HepG2 (cell line): ENCODE measurements at regions not wholly inside any gene's neighbourhood (a gene's known extent, or its start where the extent isn't known, plus 50 kb on each side); places are given as distances from the start of the nearest gene placed in this dataset.

ENCODE experiments used
- ATAC-seq: fragments of 200-7000 bp; cut with Tn5 transposase; 3 replicates; pipeline ENCODE4 v1.9.1; 2020; ENCODE audit warnings: mild to moderate bottlenecking, moderate library complexity
- BruUV-seq: library from RNA; stranded (reverse); fragments of 400-500 nt; replicated peaks from 2 replicates; lab custom pipeline; 2021; lab: Mats Ljungman, UMichigan
- CTCF ChIA-PET: fragments of 300-600 bp; formaldehyde crosslinking; extraction: SDS; loops from one replicate; lab custom pipeline; 2021; ENCODE audit warnings: low total read pairs, inconsistent platforms, low intra/inter-chr PET ratio; lab: Yijun Ruan, JAX
- POLR2A ChIA-PET: fragments of 350-600 bp; sonication (Branson Sonifier 250); formaldehyde crosslinking; loops from one replicate; lab custom pipeline; 2020; ENCODE audit warnings: antibody characterized with exemption, inconsistent platforms; lab: Yijun Ruan, JAX
- DNase-seq: peaks from one replicate; pipeline ENCODE4 v3.0.0-alpha.2; 2015; ENCODE audit warnings: low spot score
- FAIRE-seq: peaks from 3 replicates; lab custom pipeline; 2011; peaks lifted over from hg19 to GRCh38; lab: Jason Lieb, UNC
- H2AFZ ChIP-seq: one replicate; pipeline ENCODE4 v1.6.1; 2011; ENCODE audit warnings: low read length, inconsistent platforms
- H3K27ac ChIP-seq: fragments of 300-600 bp; 3 replicates; pipeline ENCODE4 v1.8.0; 2011; ENCODE audit warnings: mixed run types, mild to moderate bottlenecking, mixed read lengths, low read length, inconsistent platforms; ENCODE audit not compliant: insufficient read depth; ENCODE audit errors: extremely low read length
- H3K27me3 ChIP-seq, 2 experiments: fragments of 200-600 bp in 1 of 2; 2 replicates in 1 of 2; 3 replicates in 1 of 2; pipeline versions ENCODE4 v1.6.0 to v1.8.0; 2011; ENCODE audit warnings: low read length in 2 of 2, mild to moderate bottlenecking in 2 of 2, moderate library complexity in 2 of 2, inconsistent platforms in 1 of 2; ENCODE audit not compliant: insufficient read depth in 2 of 2, control insufficient read depth in 1 of 2
- H3K36me3 ChIP-seq, 2 experiments: fragments of 200-600 bp in 1 of 2; replicated peaks in 1 of 2; 2 replicates in 1 of 2; 3 replicates in 1 of 2; pipeline versions ENCODE4 v1.5.1 to v1.8.0; 2011; ENCODE audit warnings: low read length in 2 of 2, inconsistent platforms in 1 of 2; ENCODE audit not compliant: insufficient read depth in 2 of 2, control insufficient read depth in 1 of 2
- H3K4me1 ChIP-seq: 2 replicates; pipeline ENCODE4 v1.5.1; 2012; ENCODE audit warnings: low read length, inconsistent platforms; ENCODE audit not compliant: insufficient read depth
- H3K4me2 ChIP-seq: 2 replicates; pipeline ENCODE4 v1.6.0; 2011; ENCODE audit warnings: low read depth, low read length, inconsistent platforms
- H3K4me3 ChIP-seq, 3 experiments: fragments of 200-600 bp in 1 of 3; sonication (generic), shearing (Covaris generic) in 1 of 3; replicated peaks in 1 of 3; 2 replicates each; pipeline ENCODE4 v1.5.1; 2011 to 2016; ENCODE audit warnings: low read length in 3 of 3, inconsistent platforms in 2 of 3, low read depth in 2 of 3, mild to moderate bottlenecking in 2 of 3, control low read depth in 1 of 3, mixed read lengths in 1 of 3; ENCODE audit not compliant: insufficient read depth in 1 of 3
- H3K79me2 ChIP-seq: one replicate; pipeline ENCODE4 v1.6.1; 2011; ENCODE audit warnings: low read length, inconsistent platforms; ENCODE audit not compliant: insufficient read depth
- H3K9ac ChIP-seq: 2 replicates; pipeline ENCODE4 v1.6.0; 2011; ENCODE audit warnings: mild to moderate bottlenecking, low read depth, low read length, inconsistent platforms; ENCODE audit not compliant: insufficient read depth
- H3K9me3 ChIP-seq: 2 replicates; pipeline ENCODE4 v1.5.1; 2012; ENCODE audit warnings: mild to moderate bottlenecking, low read length
- H4K20me1 ChIP-seq: 2 replicates; pipeline ENCODE4 v1.6.0; 2011; ENCODE audit warnings: inconsistent platforms, mild to moderate bottlenecking, low read length, moderate library complexity; ENCODE audit not compliant: insufficient read depth
- ATRX ChIP-seq: sonication (generic); formaldehyde crosslinking; IDR thresholded peaks from 2 replicates; pipeline ENCODE4 v1.4.0; 2020; ENCODE audit warnings: missing genetic modification reagents, borderline replicate concordance
- CREB1 ChIP-seq, 2 experiments: fragments of 450-650 bp in 1 of 2; IDR thresholded peaks; 2 replicates each; pipeline ENCODE4 v1.6.1; 2016 to 2017; ENCODE audit warnings: control low read depth in 1 of 2, mild to moderate bottlenecking in 1 of 2, missing compliant biosample characterization in 1 of 2, missing genetic modification characterization in 1 of 2
- CSRNP2 ChIP-seq: sonication (generic); formaldehyde crosslinking; conservative IDR thresholded peaks from 2 replicates; pipeline ENCODE4 v1.8.0; 2022; ENCODE audit warnings: low read depth, missing genetic modification reagents
- GABPA ChIP-seq, 2 experiments: IDR thresholded peaks; 2 replicates each; pipeline ENCODE4 v1.6.1; 2011 to 2016; ENCODE audit warnings: low read depth in 2 of 2, low read length in 1 of 2, missing biosample characterization in 1 of 2, missing genetic modification characterization in 1 of 2
- JDP2 ChIP-seq: sonication (generic); formaldehyde crosslinking; IDR thresholded peaks from 2 replicates; pipeline ENCODE4 v1.8.1; 2022; ENCODE audit warnings: missing genetic modification reagents, borderline replicate concordance
- MAX ChIP-seq: IDR thresholded peaks from 2 replicates; pipeline ENCODE4 v1.6.1; 2012; ENCODE audit warnings: inconsistent platforms
- RBM39 ChIP-seq: fragments of 200-400 bp; formaldehyde crosslinking; IDR thresholded peaks from one replicate; pipeline ENCODE4 v1.6.1; 2018; ENCODE audit warnings: antibody characterized with exemption, mild to moderate bottlenecking, low read depth, low read length; ENCODE audit not compliant: poor library complexity, severe bottlenecking
- SOX5 ChIP-seq: IDR thresholded peaks from 2 replicates; pipeline ENCODE4 v1.6.1; 2016; ENCODE audit warnings: borderline replicate concordance
- TBP ChIP-seq: sonication (generic); formaldehyde crosslinking; IDR thresholded peaks from 2 replicates; pipeline ENCODE4 v1.5.0; 2020; ENCODE audit warnings: missing genetic modification reagents
- TOPORS ChIP-seq: sonication (generic); formaldehyde crosslinking; IDR thresholded peaks from 2 replicates; pipeline ENCODE4 v1.8.0; 2023; ENCODE audit warnings: mild to moderate bottlenecking, missing genetic modification reagents
- ZFP36L1 ChIP-seq: sonication (generic); formaldehyde crosslinking; IDR thresholded peaks from 2 replicates; pipeline ENCODE4 v1.8.0; 2022; ENCODE audit warnings: mild to moderate bottlenecking, missing genetic modification reagents, moderate library complexity
- ZIK1 ChIP-seq: sonication (generic); formaldehyde crosslinking; IDR thresholded peaks from 2 replicates; pipeline ENCODE4 v1.5.0; 2020; ENCODE audit warnings: mild to moderate bottlenecking, low read depth, missing genetic modification reagents, borderline replicate concordance
- ZNF230 ChIP-seq: sonication (generic); formaldehyde crosslinking; IDR thresholded peaks from 2 replicates; pipeline ENCODE4 v1.4.0; 2020; ENCODE audit warnings: mild to moderate bottlenecking, missing genetic modification reagents
- ZNF24 ChIP-seq: fragments of 450-650 bp; IDR thresholded peaks from 2 replicates; pipeline ENCODE4 v1.6.1; 2017; ENCODE audit warnings: antibody characterized with exemption, mild to moderate bottlenecking
- ZNF256 ChIP-seq: sonication (generic); formaldehyde crosslinking; conservative IDR thresholded peaks from 2 replicates; pipeline ENCODE4 v1.4.0; 2020; ENCODE audit warnings: missing genetic modification reagents
- ZNF546 ChIP-seq: sonication (generic); formaldehyde crosslinking; conservative IDR thresholded peaks from 2 replicates; pipeline ENCODE4 v1.8.1; 2023; ENCODE audit warnings: mild to moderate bottlenecking, missing genetic modification reagents
- ZNF567 ChIP-seq: sonication (generic); formaldehyde crosslinking; IDR thresholded peaks from 2 replicates; pipeline ENCODE4 v1.8.1; 2023; ENCODE audit warnings: mild to moderate bottlenecking, missing genetic modification reagents, borderline replicate concordance
- ZNF570 ChIP-seq: sonication (generic); formaldehyde crosslinking; IDR thresholded peaks from 2 replicates; pipeline ENCODE4 v1.4.0; 2020; ENCODE audit warnings: mild to moderate bottlenecking, missing genetic modification reagents, borderline replicate concordance
- ZNF597 ChIP-seq: sonication (generic); formaldehyde crosslinking; IDR thresholded peaks from 2 replicates; pipeline ENCODE4 v1.5.0; 2020; ENCODE audit warnings: missing genetic modification reagents
- ZNF616 ChIP-seq: sonication (generic); formaldehyde crosslinking; IDR thresholded peaks from 2 replicates; pipeline ENCODE4 v1.5.0; 2020; ENCODE audit warnings: low read depth, mild to moderate bottlenecking, missing genetic modification reagents
- WGBS: methylation state at CpG from one replicate; pipeline ENCODE4 v1.1.6; 2017; ENCODE audit warnings: low lambda C conversion rate; 5-methylcytosine and 5-hydroxymethylcytosine counted together
- in situ Hi-C: cut with HindIII; loops from 2 replicates; pipeline ENCODE4 v1.10.0; 2017; ENCODE audit warnings: low pct_unique_long_range_greater_than_20kb; ENCODE audit not compliant: extremely low pct_ligation_motif_present
- intact Hi-C: fragments of 100-400 bp; cut with micrococcal nuclease; formaldehyde crosslinking; loops from one replicate; pipeline ENCODE4 v1.10.0; 2022; ENCODE audit not compliant: unreplicated experiment
- TF ChIP-seq, protein P1 (sequence below): sonication (generic); formaldehyde crosslinking; IDR thresholded peaks from 2 replicates; pipeline ENCODE4 v1.5.1; 2020; ENCODE audit warnings: missing genetic modification reagents, mild to moderate bottlenecking, borderline replicate concordance

DNA sequence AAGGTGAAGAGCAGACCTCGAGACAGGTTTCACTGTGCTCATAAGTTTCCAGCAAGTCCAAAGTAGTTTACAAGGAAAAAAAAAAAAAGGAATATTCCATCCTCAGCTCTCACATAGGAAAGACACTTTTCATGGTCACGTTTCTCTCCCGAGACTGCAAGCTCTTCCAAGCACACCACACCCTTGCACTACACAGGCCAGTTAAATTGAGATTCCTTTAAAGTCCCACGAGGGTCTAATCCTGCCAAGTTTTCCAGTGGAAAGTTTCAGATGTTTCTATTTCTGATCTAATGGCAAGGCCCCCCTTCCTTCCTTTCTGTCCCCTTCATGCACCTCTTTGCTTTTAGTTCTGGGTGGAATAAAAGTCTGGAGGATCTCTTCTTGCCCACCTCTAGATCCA, 67.9 kb upstream of the PCDH19 start (continued):
- no peak for TF ChIP-seq ZFP36L1 (CRISPR knock-in tag)
- TF ChIP-seq CSRNP2 (CRISPR knock-in tag): no peak
- no peak for TF ChIP-seq MAX

DNA sequence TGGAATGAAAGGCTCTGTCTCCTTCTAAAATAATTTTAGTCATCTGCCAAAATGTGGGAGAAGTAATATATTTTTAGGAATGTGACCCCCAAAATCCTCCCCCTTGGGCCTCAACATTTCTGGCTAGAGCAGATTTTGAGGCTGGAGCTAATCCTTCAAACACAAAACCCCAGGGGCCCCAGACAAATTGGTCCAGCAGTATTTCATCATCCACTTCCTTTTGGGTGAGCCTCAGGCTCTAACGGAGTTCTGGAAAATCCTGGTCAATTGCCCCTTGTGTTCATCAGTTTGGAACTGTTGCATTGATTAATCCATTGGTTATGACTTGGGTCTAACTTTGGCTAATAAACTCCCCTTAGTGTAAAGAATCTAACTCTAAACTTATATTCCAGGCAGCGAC, 67.4 kb upstream of the PCDH19 start:
- FAIRE-seq (no peak), ATAC-seq (no peak), DNase-seq (no peak)
- H4K20me1 ChIP-seq: no peaks in the 10 kb centered on the region
- no peak overlapping the region for H3K9ac ChIP-seq
- H3K4me1 ChIP-seq: no peaks in the 10 kb centered on the region
- no peak overlapping the region for H3K4me3 ChIP-seq
- in situ Hi-C loops (no loop called here), intact Hi-C loops (no loop called here)
- no peaks in the 10 kb centered on the region for H3K27me3 ChIP-seq
- H3K79me2 ChIP-seq: no peaks in the 10 kb centered on the region
- no peak overlapping the region for H3K27ac ChIP-seq
- BruUV-seq: no TSS peak
- ChIA-PET CTCF (no interaction called here), POLR2A (no interaction called here)
- no peak overlapping the region for H2AFZ ChIP-seq
- H3K36me3 ChIP-seq: no peaks in the 10 kb centered on the region
- TF ChIP-seq RBM39 (no peak), ZNF546 (CRISPR knock-in tag) (no peak), TBP (no peak), ZNF570 (CRISPR knock-in tag) (no peak), JDP2 (CRISPR knock-in tag) (no peak), GABPA (IDR thresholded peaks at IDR 0.05; ENCODE audit: low read depth, low read length) (no peak), GABPA (CRISPR knock-in tag; IDR thresholded peaks at IDR 0.05; ENCODE audit: low read depth) (no peak), ZNF597 (CRISPR knock-in tag) (no peak), TOPORS (CRISPR knock-in tag) (no peak), ZIK1 (CRISPR knock-in tag) (no peak), SOX5 (no peak), ZNF616 (no peak), ZNF256 (no peak), ZNF24 (no peak), ATRX (CRISPR knock-in tag) (no peak), CREB1 (IDR thresholded peaks at IDR 0.05) (no peak), CREB1 (CRISPR knock-in tag; IDR thresholded peaks at IDR 0.05) (no peak), ZNF567 (CRISPR knock-in tag) (no peak), ZNF230 (CRISPR knock-in tag) (no peak)
- TF ChIP-seq, protein P1, sequence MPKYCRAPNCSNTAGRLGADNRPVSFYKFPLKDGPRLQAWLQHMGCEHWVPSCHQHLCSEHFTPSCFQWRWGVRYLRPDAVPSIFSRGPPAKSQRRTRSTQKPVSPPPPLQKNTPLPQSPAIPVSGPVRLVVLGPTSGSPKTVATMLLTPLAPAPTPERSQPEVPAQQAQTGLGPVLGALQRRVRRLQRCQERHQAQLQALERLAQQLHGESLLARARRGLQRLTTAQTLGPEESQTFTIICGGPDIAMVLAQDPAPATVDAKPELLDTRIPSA (CRISPR knock-in tag): no peak
- no peak overlapping the region for H3K4me2 ChIP-seq
- H3K9me3 ChIP-seq: no peaks in the 10 kb centered on the region
- 0% methylated on average over 2 of the region's 2 CpGs for WGBS
